Muscle of back (tissue), 3 donors: ENCODE measurements at regions not wholly inside any gene's neighbourhood (a gene's known extent, or its start where the extent isn't known, plus 50 kb on each side); places are given as distances from the start of the nearest gene placed in this dataset.
"Not testable (repeated sequence)": the region's sequence is repeated elsewhere in the genome, so short reads cannot be mapped to it uniquely, and the experiment has no call there.

Experiments used
- DNase-seq, 3 donors: peaks; one replicate each; pipeline versions ENCODE4 v3.0.0 to v3.0.0-alpha.2; 2013

DNA sequence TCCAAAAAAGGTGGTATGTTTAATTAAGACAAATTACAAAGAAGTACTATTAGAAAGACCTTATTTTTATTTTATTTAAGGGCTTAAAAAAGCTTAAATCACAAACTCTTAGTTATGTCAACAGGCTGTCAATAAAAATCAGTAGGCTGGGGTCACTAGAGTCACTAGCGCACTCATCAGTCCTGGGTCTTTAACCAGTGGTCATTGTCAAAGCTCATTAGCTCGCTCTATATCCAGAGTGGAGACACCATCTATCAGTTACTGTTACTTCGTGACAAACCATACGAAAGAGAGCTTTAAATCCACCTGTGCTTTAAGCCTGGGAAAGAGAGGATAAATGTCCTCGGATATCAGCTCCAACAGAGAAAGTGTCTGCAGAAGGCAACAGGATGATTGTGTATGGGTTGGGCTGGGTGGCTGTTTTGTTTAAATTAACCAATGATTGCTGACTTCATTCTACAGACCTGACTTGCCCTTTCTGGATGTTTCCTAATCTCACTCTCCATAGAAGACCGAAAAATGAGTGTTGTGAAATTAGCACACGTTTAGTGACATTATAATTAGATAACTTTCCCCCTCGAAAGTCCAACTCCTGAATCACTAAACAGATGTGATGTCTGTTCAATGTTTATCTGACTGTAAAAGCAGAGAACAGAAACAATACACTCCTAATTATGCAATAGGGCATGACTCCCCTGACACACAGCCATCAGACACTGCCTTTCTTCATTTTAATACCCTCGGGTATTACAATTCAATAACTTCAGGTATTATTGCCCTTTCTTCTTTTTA lies 123.6 kb upstream of the TNPO1 start:
- DNase-seq, result peak in 1 of 3 donors; percentile 41

DNA sequence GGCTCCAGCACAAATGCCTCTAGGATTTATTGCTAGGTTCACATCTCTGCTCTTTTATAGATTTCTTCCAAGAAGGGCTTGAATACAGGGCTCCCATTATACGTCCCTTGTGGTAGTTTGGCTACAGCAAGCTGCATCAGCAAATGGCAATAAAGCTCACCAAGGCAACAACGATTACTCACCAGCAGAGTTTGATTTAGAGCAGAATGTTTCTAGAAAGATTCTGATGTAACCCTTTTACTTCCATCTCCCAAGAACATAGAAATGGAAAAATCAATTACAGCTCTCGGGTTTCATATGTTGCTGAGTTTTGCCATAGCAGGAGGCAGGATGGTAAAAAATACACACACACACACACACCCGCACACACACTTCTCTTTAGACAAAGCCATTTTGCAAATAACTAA lies 124.2 kb upstream of the TNPO1 start:
- DNase-seq, result peak in 2 of 3 donors; percentile 36 to 83

DNA sequence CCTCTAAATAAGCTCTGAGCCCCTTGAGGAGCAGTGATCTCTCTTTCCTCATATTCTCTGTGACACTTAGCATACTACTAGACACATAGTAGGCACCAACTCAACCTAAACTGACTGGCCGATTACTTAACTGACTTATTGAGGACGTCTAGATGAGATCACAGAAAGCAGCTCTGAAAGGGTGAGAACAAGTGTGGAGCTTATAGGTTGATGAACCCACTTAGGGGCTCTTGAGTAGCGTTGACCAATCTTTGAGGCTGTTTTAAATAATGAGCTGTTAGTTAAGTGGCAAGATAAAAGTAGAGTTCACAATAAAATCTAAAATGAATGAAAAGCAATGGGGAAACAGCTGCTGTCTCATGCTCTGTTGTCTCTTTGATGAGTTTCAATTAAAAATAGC lies 124.7 kb upstream of the TNPO1 start:
- DNase-seq, result no peak

DNA sequence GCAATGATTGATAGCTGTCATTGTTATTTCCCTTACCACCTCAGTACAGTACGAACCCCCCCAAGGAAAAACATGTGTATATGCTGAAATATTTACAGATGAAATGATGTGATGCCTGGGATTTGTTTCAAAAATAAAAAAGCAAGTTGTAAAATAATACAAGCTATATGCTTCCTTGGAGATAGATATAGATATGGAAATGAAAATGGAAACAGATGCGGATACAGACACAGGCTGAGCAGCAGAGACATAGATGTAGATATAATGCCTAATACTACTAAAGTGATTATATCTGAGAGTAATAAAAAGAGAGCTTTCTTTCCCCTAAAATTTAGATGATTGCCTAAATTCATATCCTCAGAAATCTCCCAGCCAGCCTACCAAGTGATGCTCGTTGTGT lies 127.5 kb upstream of the TNPO1 start:
- peak in 1 of 3 donors; percentile 30 for DNase-seq

DNA sequence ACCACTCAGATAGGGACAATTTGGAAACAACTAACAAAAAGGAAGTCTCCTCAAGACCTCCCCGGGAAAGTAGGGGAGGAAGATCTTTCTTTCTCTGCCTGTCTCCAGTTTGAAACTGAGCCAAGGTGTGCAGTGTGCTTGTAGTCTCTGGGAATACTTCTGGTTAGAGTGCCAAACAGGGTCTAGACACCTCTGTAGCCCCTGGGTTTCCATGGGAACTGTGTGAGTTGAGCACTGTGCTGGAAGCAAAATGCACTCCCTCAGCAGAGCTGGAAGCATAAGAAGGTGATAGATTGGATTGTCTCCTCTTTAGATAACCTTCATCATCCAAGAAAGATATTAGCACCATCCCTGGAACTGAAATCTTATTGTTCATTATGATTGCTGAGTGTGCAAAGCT lies 129.2 kb upstream of the TNPO1 start:
- no peak for DNase-seq

DNA sequence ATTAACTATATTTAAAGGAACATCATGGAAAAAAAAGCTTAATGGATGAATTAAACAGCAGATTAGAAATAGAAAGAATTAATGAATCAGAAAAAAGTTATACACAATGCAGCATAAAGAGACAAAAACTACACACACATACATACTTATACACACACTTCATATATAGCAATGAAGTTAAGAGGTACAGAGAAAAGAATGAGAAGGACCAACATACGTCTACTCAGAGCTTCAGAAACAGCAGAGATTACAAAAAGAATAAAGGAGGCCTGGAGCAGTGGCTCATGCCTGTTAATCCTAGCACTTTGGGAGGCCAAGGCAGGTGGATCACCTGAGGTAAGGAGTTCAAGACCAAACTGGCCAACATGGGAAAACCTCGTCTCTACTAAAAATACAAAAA lies 133.9 kb upstream of the TNPO1 start:
- DNase-seq, result no peak

DNA sequence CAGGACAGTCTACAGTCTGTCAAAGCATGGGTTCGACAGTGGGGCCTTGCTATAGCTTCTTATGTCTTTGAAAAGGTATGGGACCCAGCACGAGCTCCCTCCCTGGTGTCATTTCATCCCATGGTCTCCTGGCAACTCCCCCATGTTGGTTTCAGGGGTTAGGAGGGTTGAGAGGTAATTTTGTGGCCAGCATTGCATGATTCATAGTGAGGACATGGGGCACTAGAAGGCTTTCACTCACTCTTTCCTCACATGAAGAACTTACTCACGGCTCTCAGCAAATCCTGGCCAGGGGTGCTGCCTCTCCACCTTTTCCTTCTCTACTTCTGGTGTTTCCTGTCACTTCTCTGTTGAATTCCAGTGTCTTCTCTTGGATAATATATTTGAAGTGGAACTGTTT lies 134.7 kb upstream of the TNPO1 start:
- no peak for DNase-seq

DNA sequence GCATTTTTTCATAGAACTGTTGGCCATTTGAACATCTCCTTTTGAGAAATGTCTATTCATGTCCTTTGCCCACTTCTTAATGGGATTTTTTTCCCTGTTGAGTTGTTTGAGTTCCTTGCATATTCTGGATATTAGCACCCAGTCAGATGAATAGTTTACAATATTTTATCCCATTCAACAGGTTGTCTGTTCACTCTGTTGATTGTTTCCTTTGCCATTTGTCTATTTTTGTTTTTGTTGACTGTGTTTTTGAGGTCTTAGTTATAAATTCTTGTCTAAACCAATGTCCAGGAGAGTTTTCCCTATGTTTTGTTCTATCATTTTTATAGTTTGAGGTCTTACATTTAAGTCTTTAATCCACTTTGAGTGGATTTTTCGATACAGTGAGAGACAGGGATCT lies 139.0 kb upstream of the TNPO1 start:
- no peak for DNase-seq

DNA sequence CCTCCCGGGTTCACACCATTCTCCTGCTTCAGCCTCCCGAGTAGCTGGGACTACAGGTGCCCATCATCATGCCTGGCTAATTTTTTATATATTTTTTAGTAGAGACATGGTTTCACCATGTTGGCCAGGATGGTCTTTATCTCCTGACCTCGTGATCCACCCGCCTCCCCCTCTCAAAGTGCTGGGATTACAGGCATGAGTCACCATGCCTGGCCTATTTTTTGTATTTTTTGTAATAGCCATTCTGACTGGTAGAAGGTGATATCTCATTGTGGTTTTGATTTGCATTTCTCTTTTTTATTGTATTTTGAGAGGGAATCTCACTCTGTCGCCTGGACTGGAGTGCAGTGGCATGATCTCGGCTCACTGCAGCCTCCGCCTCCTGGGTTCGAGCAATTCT lies 139.6 kb upstream of the TNPO1 start:
- DNase-seq, result not testable (repeated sequence)

DNA sequence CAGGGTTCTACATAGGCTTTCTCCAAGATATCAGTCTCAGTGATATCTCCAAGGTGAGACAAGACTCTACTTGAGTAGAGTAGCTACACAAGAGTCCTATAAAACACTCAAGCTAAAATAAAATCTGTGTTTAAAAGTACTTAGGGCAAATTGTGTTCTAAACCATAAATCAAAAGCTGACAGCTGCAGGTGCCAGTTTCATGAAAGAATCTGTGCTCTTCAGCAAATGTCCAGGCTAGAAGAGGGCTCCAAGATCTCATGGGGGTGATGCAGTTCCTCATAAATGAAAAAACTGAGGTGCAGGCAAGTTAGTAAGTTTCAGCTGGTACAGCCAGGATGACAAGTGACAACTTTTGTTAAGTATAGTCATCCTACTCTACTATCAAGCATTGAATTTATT lies 142.8 kb upstream of the TNPO1 start:
- DNase-seq, result no peak

DNA sequence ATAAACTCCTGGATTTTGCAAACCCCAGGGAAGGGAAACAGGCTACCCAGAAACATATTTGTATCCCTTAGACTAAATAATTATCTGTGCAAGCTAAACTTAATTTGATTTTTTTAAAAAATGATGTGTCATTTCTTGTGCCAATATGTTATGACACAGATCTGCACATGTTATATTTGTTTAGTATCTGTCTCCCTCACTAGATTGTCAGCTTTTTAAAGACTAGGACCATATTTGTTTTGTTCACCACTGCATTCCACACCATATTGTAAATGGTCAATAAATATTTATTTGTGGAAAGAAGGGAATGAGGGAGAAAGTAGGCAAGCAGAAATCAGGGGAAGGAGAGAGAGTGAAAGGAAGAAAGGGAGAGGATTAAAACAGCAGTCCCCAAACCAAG lies 143.3 kb upstream of the TNPO1 start:
- DNase-seq, result no peak

DNA sequence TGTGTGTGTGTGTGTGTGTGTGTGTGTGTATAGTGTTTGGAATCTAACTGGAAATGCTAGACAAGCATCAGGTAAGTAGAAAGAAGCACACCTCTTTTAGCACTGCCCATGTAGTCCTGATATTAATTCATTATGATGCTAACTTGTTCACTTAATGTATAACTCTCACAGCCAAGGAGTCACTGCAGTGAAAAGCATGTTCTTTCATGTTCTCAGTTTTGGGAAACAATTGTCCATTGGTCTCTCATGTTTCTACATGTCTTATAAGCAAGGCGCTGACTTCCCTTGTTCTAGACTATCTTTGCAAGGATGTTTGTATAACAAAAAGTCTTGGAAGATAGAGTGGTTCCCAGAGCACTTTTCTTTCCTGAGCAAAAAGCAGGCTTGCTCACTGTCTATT lies 148.8 kb upstream of the TNPO1 start:
- DNase-seq, result no peak

DNA sequence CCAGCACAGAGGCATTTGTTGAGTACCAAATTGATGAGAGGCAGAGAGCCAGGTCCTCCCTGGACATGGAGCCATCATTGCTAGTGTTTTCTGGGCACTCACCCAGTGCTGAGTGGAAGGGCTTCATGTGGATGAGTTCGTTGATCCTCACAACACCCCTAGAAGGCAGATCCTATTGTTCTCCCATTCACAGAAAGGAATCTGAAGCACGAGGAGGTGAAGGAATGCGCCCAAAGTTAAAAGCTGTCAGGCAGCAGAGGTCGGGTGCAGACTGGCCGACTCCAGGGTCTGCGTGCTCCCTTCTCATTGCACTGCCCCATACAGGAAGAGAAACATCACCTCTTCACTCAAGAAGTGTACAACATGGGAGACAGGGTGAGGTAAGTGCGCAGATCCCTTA lies 153.5 kb upstream of the TNPO1 start:
- no peak for DNase-seq

DNA sequence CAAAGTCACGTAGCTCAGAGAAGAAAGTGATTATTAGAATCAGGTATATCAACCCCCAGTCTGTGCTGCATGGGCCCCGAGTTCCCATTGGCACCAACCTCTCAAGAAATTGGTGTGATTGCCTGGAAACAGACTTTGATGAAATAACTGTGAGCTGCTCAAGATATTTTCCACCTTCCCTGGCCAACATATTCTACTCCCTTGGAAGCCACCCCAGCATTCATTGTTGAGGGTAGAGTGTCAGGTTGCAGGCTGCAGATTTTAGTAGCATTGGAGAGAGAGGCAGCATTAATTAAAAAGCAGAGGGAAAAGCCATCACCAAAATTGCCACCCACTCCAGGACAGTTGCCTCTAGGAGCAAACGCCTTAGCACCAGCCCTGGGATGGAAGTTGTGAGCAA lies 154.2 kb upstream of the TNPO1 start:
- peak in 2 of 3 donors; percentile 40 to 56 for DNase-seq

DNA sequence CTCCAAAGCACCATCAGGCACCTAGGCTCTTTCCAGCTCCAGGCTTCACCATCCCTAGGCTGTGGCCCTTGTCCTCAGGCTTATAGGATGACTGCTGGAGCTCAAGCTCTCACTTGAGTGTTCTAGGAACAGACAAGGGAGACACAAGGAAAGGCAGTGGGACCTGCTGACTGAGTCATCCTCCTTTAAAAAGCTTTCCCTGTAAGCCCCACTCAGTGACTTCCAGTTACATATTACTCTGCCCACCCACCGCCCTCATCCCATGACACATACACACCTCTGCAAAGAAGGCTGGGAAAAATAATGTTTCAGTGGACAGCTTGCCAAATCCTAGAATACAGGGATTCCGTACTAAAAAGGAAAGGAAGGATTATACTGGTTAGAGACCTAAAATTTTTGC lies 154.2 kb upstream of the ZNF366 start:
- DNase-seq, result no peak

DNA sequence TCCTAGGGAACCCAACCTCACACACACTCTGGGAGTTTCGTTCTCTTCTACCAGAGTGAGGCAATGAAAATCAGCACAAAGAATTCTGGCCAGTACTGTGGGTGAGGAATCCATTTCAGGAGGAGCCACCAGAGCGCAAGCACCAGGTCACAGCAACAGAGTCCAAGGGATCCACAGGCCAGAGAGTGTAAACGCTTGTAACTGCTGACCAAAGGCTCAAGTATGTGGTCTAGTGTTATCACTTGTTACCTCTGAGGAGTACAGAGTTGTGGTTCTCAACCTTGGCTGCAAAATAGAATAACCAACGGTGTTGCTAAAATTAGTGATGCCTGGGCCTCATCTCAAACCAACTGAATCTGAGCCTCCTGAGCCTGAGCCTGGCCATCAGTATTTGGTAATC lies 152.5 kb upstream of the ZNF366 start:
- DNase-seq, result no peak

DNA sequence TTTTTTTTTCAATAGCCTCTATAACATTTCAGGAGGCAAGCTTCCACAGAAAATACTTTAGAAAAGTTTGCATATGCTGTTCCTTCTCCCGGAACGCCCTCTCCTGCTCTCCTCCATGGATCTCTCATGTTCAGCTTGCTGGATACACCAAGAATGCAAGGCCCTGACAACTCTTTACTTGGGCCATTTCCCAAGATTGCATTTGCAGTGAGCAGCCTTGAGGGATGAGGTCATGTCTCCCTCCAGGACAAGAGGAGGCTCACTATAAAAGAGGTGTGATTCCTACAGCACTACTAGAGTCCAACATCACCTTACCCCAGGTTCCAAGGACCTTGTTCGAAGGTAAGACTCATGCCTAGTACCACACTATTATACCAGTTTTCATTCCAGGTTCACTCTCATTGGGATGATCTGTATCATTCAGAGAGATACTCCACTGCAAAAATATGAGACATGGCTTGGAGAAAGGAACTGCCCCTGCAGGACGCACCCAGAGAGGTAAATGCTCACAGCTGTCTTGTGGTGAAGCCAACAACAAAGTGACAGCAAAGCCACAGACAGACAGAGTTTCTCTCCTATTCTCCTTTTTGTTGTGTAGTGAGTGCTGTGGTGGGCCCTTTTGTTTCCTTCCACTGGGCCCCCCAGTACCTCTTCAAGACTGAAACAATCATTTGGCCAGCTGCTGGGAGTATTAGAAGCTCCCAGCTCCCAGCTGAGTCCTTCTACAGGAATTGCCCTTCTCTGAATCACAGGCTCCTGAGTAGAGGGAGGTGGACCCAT lies 151.7 kb upstream of the ZNF366 start:
- no peak for DNase-seq

DNA sequence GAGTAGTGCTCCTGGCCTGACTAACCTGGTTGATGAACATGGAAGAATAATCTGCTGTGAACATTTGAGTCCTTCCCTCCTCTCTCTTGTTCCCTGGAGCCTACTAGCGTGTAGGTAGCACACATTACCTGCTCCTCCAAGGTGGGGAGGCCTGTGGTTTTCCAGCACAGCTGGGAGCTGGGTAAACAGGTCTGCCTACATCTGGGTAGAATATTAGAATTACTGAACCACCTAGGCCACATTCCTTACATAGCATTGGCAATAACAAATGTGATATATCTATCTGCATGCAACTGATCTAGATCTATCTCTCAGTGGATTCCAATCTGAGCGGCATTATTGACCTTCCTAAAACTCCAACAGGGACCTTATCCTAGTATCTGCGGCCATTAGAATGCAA lies 151.0 kb upstream of the ZNF366 start:
- DNase-seq, result no peak

DNA sequence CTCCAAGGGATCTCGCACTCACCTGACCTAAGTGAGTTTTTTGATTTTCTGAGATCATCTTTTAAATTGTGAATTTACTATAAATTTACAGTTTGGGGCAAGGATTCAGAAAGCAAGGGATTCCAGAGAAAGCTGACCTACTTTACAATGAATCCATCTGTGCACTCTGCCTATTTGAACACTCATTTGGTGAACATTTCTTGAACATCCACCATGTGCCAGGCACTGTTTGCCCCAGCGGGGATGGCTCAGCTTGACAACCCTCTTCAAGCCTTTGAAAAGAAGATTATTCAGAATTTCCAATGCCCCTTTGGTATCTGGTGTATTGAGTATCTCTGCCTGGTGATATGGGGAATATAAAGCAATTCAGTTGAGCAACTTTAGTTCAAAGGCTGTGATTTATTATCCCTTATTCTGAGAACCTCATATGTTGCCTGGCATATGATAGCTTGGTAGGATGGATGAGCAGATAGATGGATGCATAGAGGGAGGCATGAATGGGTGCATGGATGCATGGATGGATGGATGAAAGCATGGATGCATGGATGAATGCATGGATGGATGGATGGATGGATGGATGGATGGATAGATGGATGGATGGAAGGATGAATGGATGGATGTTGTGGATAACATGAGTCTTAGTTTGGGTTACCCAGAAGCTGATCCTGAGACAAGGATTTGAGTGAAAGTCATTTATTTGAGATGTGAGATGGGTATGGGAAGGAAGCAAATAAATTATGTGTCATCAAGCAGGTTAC lies 149.7 kb upstream of the ZNF366 start:
- no peak for DNase-seq

DNA sequence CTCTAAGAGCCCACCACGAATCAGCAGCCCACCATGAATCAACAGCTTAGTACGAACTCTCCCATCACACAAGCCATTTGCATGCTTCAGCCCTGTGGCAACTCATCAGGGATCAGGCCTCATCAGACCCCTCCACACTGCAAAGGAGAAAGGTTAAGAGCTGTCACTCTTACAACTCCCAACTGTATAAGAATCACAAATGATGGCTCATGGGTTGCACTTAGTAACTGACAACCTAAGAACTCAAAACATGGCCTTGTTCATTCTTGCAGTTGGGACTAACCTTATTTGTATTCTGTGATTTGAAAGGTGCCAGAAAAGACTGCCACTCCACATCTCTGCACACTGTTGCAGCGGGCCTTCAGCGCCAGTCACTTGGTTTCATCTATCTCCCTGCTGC lies 149.1 kb upstream of the ZNF366 start:
- no peak for DNase-seq

DNA sequence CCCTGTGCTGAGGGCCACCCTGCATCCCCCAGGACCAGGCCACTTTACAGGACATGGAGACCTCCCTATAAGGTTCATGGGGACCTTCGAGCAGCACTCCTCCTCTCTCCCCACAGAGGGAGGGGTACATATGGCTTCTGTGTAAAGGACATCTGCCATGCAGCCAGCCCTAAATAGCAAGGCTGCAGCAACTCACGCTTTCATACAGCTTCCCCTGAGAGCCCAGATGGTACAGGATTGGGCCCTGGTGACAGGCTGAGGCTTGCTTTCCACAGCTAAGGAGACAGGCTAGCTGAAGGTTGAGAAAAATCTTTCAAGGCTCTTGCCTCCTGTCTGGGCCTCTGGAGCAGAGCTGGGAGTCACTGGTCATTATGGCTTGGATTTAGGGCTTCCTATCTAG lies 147.0 kb upstream of the ZNF366 start:
- DNase-seq, result no peak

DNA sequence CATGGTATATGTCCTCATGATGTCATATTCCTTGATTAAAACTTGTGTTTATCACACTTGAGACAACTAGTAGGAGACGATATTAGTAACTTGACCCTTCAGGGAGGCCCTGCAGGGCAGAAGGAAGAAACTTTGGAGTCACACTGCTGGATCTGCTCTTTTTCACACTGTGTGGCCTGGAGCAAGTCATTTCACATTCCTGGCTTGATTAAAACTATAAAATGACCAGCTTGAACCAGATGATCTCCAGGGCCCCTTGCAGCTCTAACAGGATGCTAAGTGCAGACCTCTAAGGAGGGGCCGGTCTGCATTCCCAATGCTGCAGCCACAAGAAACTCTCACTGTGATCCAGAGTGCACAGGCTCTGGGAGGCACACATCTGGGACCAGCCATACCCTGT lies 146.4 kb upstream of the ZNF366 start:
- DNase-seq, result no peak

DNA sequence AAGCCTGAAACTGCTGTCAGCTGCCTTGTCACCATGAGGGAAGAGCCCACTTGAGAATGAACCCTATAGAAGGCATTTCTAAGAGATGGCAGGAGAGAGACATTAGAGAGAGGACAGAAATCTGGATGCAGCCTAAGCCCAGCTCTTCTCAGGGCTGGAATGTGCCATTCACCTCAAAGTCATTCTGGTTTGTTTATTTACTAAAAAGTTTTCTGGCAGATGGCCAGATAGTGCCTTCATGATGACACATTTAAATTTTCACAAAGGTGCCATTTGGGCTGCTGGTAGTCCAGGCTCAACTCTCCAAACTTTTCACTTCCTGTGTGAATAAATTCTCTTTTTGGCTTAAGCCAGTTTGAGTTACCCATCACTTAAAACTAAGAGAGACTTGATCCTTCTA lies 144.6 kb upstream of the ZNF366 start:
- no peak for DNase-seq
